Neural progenitor cell (in vitro differentiated cells): ENCODE measurements at regions not wholly inside any gene's neighbourhood (a gene's known extent, or its start where the extent isn't known, plus 50 kb on each side); places are given as distances from the start of the nearest gene placed in this dataset.

Experiments used
- EZH2 ChIP-seq: fragments of 200-600 bp; sonication (generic); IDR thresholded peaks from 2 replicates; pipeline ENCODE4 v1.6.1; 2017; ENCODE audit warnings: antibody characterized with exemption, mild to moderate bottlenecking, moderate library complexity
- TF ChIP-seq, protein P1 (sequence below): fragments of 200-600 bp; sonication (generic); IDR thresholded peaks from 2 replicates; pipeline ENCODE4 v1.5.1; 2017; ENCODE audit warnings: antibody characterized with exemption, mild to moderate bottlenecking

DNA sequence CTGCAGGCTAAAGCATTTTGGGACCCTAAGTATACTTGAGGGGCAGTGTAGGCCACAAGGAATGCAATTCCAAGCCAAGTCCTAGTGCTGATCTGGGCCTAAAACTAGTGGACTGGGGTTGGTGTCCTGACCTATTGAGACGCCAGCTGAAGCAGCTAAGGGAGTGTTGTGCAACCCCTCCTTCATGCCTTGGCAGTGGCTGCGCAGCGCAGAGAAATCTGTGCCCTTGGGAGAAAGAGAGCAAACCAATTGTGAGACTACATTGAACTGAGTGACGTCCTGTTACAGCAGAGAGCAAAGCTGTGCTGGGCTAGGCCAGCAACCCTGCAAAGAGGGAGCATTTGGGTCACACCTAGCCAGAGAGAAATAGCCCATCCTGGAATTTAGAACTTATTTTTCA is 2715.0 kb upstream of the PCDH20 start:
- TF ChIP-seq, protein P1, sequence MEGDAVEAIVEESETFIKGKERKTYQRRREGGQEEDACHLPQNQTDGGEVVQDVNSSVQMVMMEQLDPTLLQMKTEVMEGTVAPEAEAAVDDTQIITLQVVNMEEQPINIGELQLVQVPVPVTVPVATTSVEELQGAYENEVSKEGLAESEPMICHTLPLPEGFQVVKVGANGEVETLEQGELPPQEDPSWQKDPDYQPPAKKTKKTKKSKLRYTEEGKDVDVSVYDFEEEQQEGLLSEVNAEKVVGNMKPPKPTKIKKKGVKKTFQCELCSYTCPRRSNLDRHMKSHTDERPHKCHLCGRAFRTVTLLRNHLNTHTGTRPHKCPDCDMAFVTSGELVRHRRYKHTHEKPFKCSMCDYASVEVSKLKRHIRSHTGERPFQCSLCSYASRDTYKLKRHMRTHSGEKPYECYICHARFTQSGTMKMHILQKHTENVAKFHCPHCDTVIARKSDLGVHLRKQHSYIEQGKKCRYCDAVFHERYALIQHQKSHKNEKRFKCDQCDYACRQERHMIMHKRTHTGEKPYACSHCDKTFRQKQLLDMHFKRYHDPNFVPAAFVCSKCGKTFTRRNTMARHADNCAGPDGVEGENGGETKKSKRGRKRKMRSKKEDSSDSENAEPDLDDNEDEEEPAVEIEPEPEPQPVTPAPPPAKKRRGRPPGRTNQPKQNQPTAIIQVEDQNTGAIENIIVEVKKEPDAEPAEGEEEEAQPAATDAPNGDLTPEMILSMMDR, result no peak
- TF ChIP-seq EZH2, result no peak
